ENCODE measurements at regions not wholly inside any gene's neighbourhood (a gene's known extent, or its start where the extent isn't known, plus 50 kb on each side); places are given as distances from the start of the nearest gene placed in this dataset.
A peak's percentile ranks its signal among the peaks of the same experiment; 100 is the strongest.

- TF ChIP-seq TAF1 (IDR thresholded peaks at IDR 0.05; ENCODE audit: borderline replicate concordance, insufficient read depth, low read length) = no peak
- TF ChIP-seq SIN3A (IDR thresholded peaks at IDR 0.05; ENCODE audit: borderline replicate concordance, insufficient read depth, low read length) = no peak
- TF ChIP-seq REST (IDR thresholded peaks at IDR 0.05; ENCODE audit: insufficient read depth in 1 of 2, low read depth in 2 of 2, low read length in 2 of 2) = no peak
- TF ChIP-seq FOXP2 (optimal IDR thresholded peaks at IDR 0.05; ENCODE audit: borderline replicate concordance, extremely low read depth, extremely low read length, insufficient read depth) = no peak
Observed at GRCh38 chr6:163971841-163972838, 557.6 kb downstream of the QKI start.

GRCh38 chr6:163970846-163971564, 556.5 kb downstream of the QKI start:
- TF ChIP-seq REST (IDR thresholded peaks at IDR 0.05; ENCODE audit: insufficient read depth in 1 of 2, low read depth in 2 of 2, low read length in 2 of 2) (no peak), TAF1 (IDR thresholded peaks at IDR 0.05; ENCODE audit: borderline replicate concordance, insufficient read depth, low read length) (no peak), SIN3A (IDR thresholded peaks at IDR 0.05; ENCODE audit: borderline replicate concordance, insufficient read depth, low read length) (no peak), POLR2AphosphoS5 (IDR thresholded peaks at IDR 0.05; ENCODE audit: low read depth, low read length) (no peak)

GRCh38 chr6:163965426-163966348, 551.2 kb downstream of the QKI start:
- TF ChIP-seq TAF1 (IDR thresholded peaks at IDR 0.05; ENCODE audit: borderline replicate concordance, insufficient read depth, low read length) (no peak), REST (IDR thresholded peaks at IDR 0.05; ENCODE audit: insufficient read depth in 1 of 2, low read depth in 2 of 2, low read length in 2 of 2) (no peak), POLR2AphosphoS5 (IDR thresholded peaks at IDR 0.05; ENCODE audit: low read depth, low read length) (no peak), FOXP2 (optimal IDR thresholded peaks at IDR 0.05; ENCODE audit: borderline replicate concordance, extremely low read depth, extremely low read length, insufficient read depth) (peak; percentile 61), SIN3A (IDR thresholded peaks at IDR 0.05; ENCODE audit: borderline replicate concordance, insufficient read depth, low read length) (no peak)

GRCh38 chr6:163964789-163965188, 550.3 kb downstream of the QKI start:
- TF ChIP-seq POLR2AphosphoS5 (IDR thresholded peaks at IDR 0.05; ENCODE audit: low read depth, low read length) (no peak), SIN3A (IDR thresholded peaks at IDR 0.05; ENCODE audit: borderline replicate concordance, insufficient read depth, low read length) (no peak), FOXP2 (optimal IDR thresholded peaks at IDR 0.05; ENCODE audit: borderline replicate concordance, extremely low read depth, extremely low read length, insufficient read depth) (no peak), TAF1 (IDR thresholded peaks at IDR 0.05; ENCODE audit: borderline replicate concordance, insufficient read depth, low read length) (no peak), REST (IDR thresholded peaks at IDR 0.05; ENCODE audit: insufficient read depth in 1 of 2, low read depth in 2 of 2, low read length in 2 of 2) (no peak)
